MM.1S (cell line): ENCODE measurements at regions not wholly inside any gene's neighbourhood (a gene's known extent, or its start where the extent isn't known, plus 50 kb on each side); places are given as distances from the start of the nearest gene placed in this dataset.
A peak's percentile ranks its signal among the peaks of the same experiment; 100 is the strongest.

Experiments used
- DNase-seq: peaks from one replicate; pipeline ENCODE4 v3.0.0-alpha.2; 2015
- H2AFZ ChIP-seq: fragments of 300-600 bp; sonication (generic); 2 replicates; pipeline ENCODE4 v1.6.0; 2016; ENCODE audit warnings: antibody characterized with exemption, low read length
- H3F3A ChIP-seq: fragments of 300-600 bp; sonication (generic); 2 replicates; pipeline ENCODE4 v1.6.1; 2016; ENCODE audit warnings: mild to moderate bottlenecking, antibody characterized with exemption, low read length, moderate library complexity, mixed read lengths; ENCODE audit not compliant: insufficient read depth
- H3K27ac ChIP-seq: fragments of 300-600 bp; sonication (generic); 2 replicates; pipeline ENCODE4 v1.5.1; 2016; ENCODE audit warnings: mild to moderate bottlenecking, low read length
- H3K27me3 ChIP-seq: fragments of 300-600 bp; sonication (generic); replicated peaks from 2 replicates; pipeline ENCODE4 v1.6.0; 2016; ENCODE audit warnings: low read length; ENCODE audit not compliant: insufficient read depth
- H3K36me3 ChIP-seq: fragments of 300-600 bp; sonication (generic); replicated peaks from 2 replicates; pipeline ENCODE4 v1.6.1; 2016; ENCODE audit warnings: mild to moderate bottlenecking, low read length, mixed read lengths; ENCODE audit not compliant: insufficient read depth
- H3K4me1 ChIP-seq: fragments of 300-600 bp; sonication (generic); 2 replicates; pipeline ENCODE4 v1.6.1; 2016; ENCODE audit warnings: low read length, mixed read lengths
- H3K4me2 ChIP-seq: fragments of 300-600 bp; sonication (generic); 2 replicates; pipeline ENCODE4 v1.6.0; 2016; ENCODE audit warnings: low read depth, low read length
- H3K4me3 ChIP-seq: fragments of 300-600 bp; sonication (generic); 2 replicates; pipeline ENCODE4 v1.5.1; 2016; ENCODE audit warnings: low read length, mixed read lengths
- H3K79me2 ChIP-seq: fragments of 300-600 bp; sonication (generic); 2 replicates; pipeline ENCODE4 v1.6.1; 2016; ENCODE audit warnings: mixed run types, low read length, mixed read lengths
- H3K9ac ChIP-seq: fragments of 300-600 bp; sonication (generic); 2 replicates; pipeline ENCODE4 v1.6.1; 2016; ENCODE audit warnings: low read length, mixed read lengths
- H3K9me2 ChIP-seq: fragments of 300-600 bp; sonication (generic); replicated peaks from 2 replicates; pipeline ENCODE4 v1.6.1; 2016; ENCODE audit warnings: mild to moderate bottlenecking, low read length, mixed read lengths; ENCODE audit not compliant: insufficient read depth
- H3K9me3 ChIP-seq: fragments of 300-600 bp; sonication (generic); replicated peaks from 2 replicates; pipeline ENCODE4 v1.6.1; 2016; ENCODE audit warnings: mild to moderate bottlenecking, low read length, mixed read lengths; ENCODE audit not compliant: insufficient read depth
- H4K20me1 ChIP-seq: fragments of 300-600 bp; sonication (generic); 2 replicates; pipeline ENCODE4 v1.6.1; 2016; ENCODE audit warnings: mild to moderate bottlenecking, low read length, moderate library complexity, mixed read lengths; ENCODE audit not compliant: insufficient read depth
- EZH2 ChIP-seq: fragments of 300-600 bp; sonication (generic); optimal IDR thresholded peaks from 2 replicates; pipeline ENCODE3; 2017; ENCODE audit warnings: low read depth, mild to moderate bottlenecking, antibody characterized with exemption, low read length, mixed read lengths
- EZH2phosphoT487 ChIP-seq: fragments of 300-600 bp; sonication (generic); IDR thresholded peaks from 2 replicates; pipeline ENCODE4 v1.6.1; 2018; ENCODE audit warnings: antibody characterized with exemption, low read length
- TF ChIP-seq, protein P1 (sequence below): fragments of 300-600 bp; sonication (generic); IDR thresholded peaks from 2 replicates; pipeline ENCODE4 v1.5.1; 2016; ENCODE audit warnings: antibody characterized with exemption, low read length, mixed read lengths

DNA sequence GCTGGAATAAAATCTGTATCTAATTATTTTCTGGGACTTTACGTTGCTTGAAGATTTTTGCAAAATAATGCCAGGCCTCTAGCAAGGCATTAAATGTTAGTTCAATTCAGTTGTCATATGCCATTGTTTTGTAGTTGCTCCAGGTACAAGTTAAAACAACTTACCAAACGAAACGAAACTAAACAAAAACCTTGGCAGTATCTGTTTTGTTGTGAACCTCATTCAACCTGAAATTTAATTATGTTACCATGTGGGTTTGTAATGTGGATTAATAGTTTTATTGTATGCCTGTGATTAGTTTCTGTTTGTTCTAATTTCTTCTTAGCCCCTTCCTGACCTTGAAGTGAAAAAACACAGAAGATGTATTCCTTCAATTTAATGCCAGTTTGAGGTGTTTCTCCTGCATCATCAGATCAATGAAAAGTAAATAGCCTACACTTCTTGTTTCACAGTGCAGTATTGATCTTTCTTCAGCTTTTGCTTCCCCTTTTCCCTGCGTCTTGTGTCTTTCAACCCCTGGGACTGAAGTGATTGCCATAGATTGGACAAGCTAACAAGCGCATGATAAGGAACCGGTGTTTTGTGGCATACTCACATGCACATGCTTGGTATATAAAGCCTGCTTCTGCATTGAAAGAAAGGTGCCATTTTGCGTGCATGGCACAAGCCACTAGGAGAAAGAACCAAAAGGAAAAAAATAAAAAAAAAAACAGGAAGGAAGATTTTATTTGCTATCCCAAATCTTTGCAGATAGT is 699.0 kb upstream of the ARRDC3 start:
- Histone ChIP-seq H2AFZ (peak overlapping the region; percentile 41), H3K4me3 (peak overlapping the region; percentile 23; the same call in 1 of the 2 replicates), H3K4me2 (peak overlapping the region; percentile 5; the same call in 1 of the 2 replicates), H4K20me1 (no peaks in the 10 kb centered on the region), H3F3A (no peaks in the 10 kb centered on the region), H3K27ac (no peak overlapping the region), H3K9me2 (no peaks in the 10 kb centered on the region), H3K36me3 (no peaks in the 10 kb centered on the region), H3K27me3 (no peaks in the 10 kb centered on the region), H3K9me3 (no peaks in the 10 kb centered on the region), H3K9ac (peak overlapping the region; percentile 15; the same call in 1 of the 2 replicates), H3K79me2 (no peaks in the 10 kb centered on the region), H3K4me1 (no peaks in the 10 kb centered on the region)
- TF ChIP-seq, protein P1, sequence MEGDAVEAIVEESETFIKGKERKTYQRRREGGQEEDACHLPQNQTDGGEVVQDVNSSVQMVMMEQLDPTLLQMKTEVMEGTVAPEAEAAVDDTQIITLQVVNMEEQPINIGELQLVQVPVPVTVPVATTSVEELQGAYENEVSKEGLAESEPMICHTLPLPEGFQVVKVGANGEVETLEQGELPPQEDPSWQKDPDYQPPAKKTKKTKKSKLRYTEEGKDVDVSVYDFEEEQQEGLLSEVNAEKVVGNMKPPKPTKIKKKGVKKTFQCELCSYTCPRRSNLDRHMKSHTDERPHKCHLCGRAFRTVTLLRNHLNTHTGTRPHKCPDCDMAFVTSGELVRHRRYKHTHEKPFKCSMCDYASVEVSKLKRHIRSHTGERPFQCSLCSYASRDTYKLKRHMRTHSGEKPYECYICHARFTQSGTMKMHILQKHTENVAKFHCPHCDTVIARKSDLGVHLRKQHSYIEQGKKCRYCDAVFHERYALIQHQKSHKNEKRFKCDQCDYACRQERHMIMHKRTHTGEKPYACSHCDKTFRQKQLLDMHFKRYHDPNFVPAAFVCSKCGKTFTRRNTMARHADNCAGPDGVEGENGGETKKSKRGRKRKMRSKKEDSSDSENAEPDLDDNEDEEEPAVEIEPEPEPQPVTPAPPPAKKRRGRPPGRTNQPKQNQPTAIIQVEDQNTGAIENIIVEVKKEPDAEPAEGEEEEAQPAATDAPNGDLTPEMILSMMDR = no peak
- TF ChIP-seq EZH2phosphoT487 (no peak), EZH2 (no peak)
- DNase-seq = peak; percentile 27

DNA sequence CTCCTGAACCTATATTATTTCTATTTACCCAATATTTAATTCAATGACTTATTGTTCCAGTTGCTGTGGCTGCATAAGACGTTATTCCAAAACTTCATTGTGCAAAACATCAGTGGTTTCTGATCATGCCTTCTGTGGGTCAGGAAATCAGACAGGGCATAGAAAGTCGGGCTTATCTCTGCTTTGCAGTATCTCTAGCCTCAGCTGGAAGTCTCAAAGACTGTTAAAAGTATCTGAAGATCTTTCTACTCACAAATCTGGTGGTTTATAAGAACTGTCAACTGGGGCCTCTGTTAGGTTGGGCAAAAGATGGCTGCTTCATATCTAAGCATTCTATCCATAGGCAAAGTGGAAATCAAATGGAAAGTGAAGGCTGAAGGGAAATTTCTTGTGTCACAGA is 687.7 kb upstream of the ARRDC3 start:
- no peaks in the 10 kb centered on the region for H3K79me2 ChIP-seq
- H3K4me3 ChIP-seq = no peak overlapping the region
- no peak overlapping the region for H3K27ac ChIP-seq
- H3K9me3 ChIP-seq = no peaks in the 10 kb centered on the region
- H3K36me3 ChIP-seq = no peaks in the 10 kb centered on the region
- no peak overlapping the region for H3K4me2 ChIP-seq
- H2AFZ ChIP-seq = no peak overlapping the region
- DNase-seq = no peak
- no peaks in the 10 kb centered on the region for H3K4me1 ChIP-seq
- no peaks in the 10 kb centered on the region for H3K27me3 ChIP-seq
- no peaks in the 10 kb centered on the region for H3K9me2 ChIP-seq
- H4K20me1 ChIP-seq = no peaks in the 10 kb centered on the region
- no peaks in the 10 kb centered on the region for H3F3A ChIP-seq
- no peak overlapping the region for H3K9ac ChIP-seq
- TF ChIP-seq EZH2 (no peak), EZH2phosphoT487 (no peak)
- TF ChIP-seq, protein P1 = no peak

DNA sequence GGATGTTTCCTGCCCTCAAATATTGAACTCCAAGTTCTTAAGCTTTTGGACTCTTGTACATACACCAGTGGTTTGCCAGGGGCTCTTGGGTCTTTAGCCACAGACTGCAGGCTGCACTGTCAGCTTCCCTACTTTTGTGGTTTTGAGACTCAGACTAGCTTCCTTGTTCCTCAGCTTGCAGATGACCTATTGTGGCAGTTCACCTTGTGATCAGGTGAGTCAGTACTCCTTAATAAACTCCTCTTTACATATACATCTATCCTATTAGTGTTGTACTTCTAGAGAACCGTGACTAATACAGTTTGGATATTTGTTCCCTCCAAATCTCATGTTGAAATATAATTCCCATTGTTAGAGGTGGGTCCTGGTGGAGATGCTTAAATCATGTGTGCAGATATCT is 681.9 kb upstream of the ARRDC3 start:
- DNase-seq = no peak
- no peak for TF ChIP-seq EZH2
- TF ChIP-seq, protein P1 = no peak
- no peak for TF ChIP-seq EZH2phosphoT487
- no peaks in the 10 kb centered on the region for H3K9me2 ChIP-seq
- H3K4me2 ChIP-seq = no peak overlapping the region
- no peaks in the 10 kb centered on the region for H3K36me3 ChIP-seq
- H3K9ac ChIP-seq = no peak overlapping the region
- no peaks in the 10 kb centered on the region for H4K20me1 ChIP-seq
- H3K9me3 ChIP-seq = no peaks in the 10 kb centered on the region
- H3F3A ChIP-seq = no peaks in the 10 kb centered on the region
- no peak overlapping the region for H3K4me3 ChIP-seq
- H3K4me1 ChIP-seq = no peaks in the 10 kb centered on the region
- no peak overlapping the region for H3K27ac ChIP-seq
- no peaks in the 10 kb centered on the region for H3K79me2 ChIP-seq
- no peaks in the 10 kb centered on the region for H3K27me3 ChIP-seq
- H2AFZ ChIP-seq = no peak overlapping the region
